ENCODE measurements at regions not wholly inside any gene's neighbourhood (a gene's known extent, or its start where the extent isn't known, plus 50 kb on each side); places are given as distances from the start of the nearest gene placed in this dataset.

- no peak for DNase-seq
These were observed 54.0 kb upstream of the PRPS1L1 start for GRCh38 chr7:18081617-18082016.

GRCh38 chr7:18082169-18082568 lies 54.5 kb upstream of the PRPS1L1 start:
- no peak for DNase-seq

- DNase-seq = no peak
These were observed 58.7 kb upstream of the PRPS1L1 start for GRCh38 chr7:18086165-18087025.

- no peak for DNase-seq
These were observed 59.5 kb upstream of the PRPS1L1 start for GRCh38 chr7:18087026-18087686.

GRCh38 chr7:18087687-18088078 lies 60.0 kb upstream of the PRPS1L1 start:
- no peak for DNase-seq

GRCh38 chr7:18096087-18096486 lies 68.4 kb upstream of the PRPS1L1 start:
- DNase-seq = no peak

GRCh38 chr7:18102576-18102975 lies 74.9 kb upstream of the PRPS1L1 start:
- no peak for DNase-seq

- DNase-seq = no peak
These were observed 76.0 kb upstream of the PRPS1L1 start for GRCh38 chr7:18103436-18104218.

- DNase-seq = no peak
These were observed 82.1 kb upstream of the PRPS1L1 start for GRCh38 chr7:18109762-18110161.

- DNase-seq = no peak
These were observed 89.0 kb upstream of the PRPS1L1 start for GRCh38 chr7:18116661-18117060.

- no peak for DNase-seq
These were observed 89.8 kb upstream of the PRPS1L1 start for GRCh38 chr7:18117482-18117881.

GRCh38 chr7:18119985-18120384 lies 92.3 kb upstream of the PRPS1L1 start:
- DNase-seq = no peak

GRCh38 chr7:18123508-18124239 lies 96.0 kb upstream of the PRPS1L1 start:
- no peak for DNase-seq

GRCh38 chr7:18125476-18125875 lies 97.8 kb upstream of the PRPS1L1 start:
- no peak for DNase-seq

GRCh38 chr7:18126281-18126680 lies 98.6 kb upstream of the PRPS1L1 start:
- no peak for DNase-seq

GRCh38 chr7:18128846-18129245 lies 101.2 kb upstream of the PRPS1L1 start:
- DNase-seq = no peak

- DNase-seq = no peak
These were observed 105.2 kb upstream of the PRPS1L1 start for GRCh38 chr7:18132811-18133210.

GRCh38 chr7:18133921-18134320 lies 106.3 kb upstream of the PRPS1L1 start:
- DNase-seq = no peak

GRCh38 chr7:18140943-18141342 lies 113.3 kb upstream of the PRPS1L1 start:
- DNase-seq = no peak

GRCh38 chr7:18144166-18144565 lies 116.5 kb upstream of the PRPS1L1 start:
- DNase-seq = no peak

- DNase-seq = no peak
These were observed 117.5 kb upstream of the PRPS1L1 start for GRCh38 chr7:18145160-18145559.

GRCh38 chr7:18151422-18151821 lies 123.8 kb upstream of the PRPS1L1 start:
- DNase-seq = no peak

- no peak for DNase-seq
These were observed 125.6 kb upstream of the PRPS1L1 start for GRCh38 chr7:18153183-18153748.
